Breast epithelium (tissue), 3 donors: ENCODE measurements at regions not wholly inside any gene's neighbourhood (a gene's known extent, or its start where the extent isn't known, plus 50 kb on each side); places are given as distances from the start of the nearest gene placed in this dataset.

ENCODE experiments used
- POLR2AphosphoS5 ChIP-seq, 3 donors: sonication (generic); formaldehyde crosslinking; IDR thresholded peaks; one replicate each; pipeline ENCODE4 v1.6.1; 2017; ENCODE audit warnings: antibody characterized with exemption in 3 of 3
- TF ChIP-seq, protein P1 (sequence below), 3 donors: fragments of 450-650 bp; IDR thresholded peaks; one replicate each; pipeline ENCODE4 v1.5.1; 2016 to 2017; ENCODE audit warnings: antibody characterized with exemption in 3 of 3, mild to moderate bottlenecking in 3 of 3, moderate library complexity in 3 of 3

GRCh38 chr18:73670524-73670923, 477.1 kb downstream of the FBXO15 start:
- TF ChIP-seq, protein P1, sequence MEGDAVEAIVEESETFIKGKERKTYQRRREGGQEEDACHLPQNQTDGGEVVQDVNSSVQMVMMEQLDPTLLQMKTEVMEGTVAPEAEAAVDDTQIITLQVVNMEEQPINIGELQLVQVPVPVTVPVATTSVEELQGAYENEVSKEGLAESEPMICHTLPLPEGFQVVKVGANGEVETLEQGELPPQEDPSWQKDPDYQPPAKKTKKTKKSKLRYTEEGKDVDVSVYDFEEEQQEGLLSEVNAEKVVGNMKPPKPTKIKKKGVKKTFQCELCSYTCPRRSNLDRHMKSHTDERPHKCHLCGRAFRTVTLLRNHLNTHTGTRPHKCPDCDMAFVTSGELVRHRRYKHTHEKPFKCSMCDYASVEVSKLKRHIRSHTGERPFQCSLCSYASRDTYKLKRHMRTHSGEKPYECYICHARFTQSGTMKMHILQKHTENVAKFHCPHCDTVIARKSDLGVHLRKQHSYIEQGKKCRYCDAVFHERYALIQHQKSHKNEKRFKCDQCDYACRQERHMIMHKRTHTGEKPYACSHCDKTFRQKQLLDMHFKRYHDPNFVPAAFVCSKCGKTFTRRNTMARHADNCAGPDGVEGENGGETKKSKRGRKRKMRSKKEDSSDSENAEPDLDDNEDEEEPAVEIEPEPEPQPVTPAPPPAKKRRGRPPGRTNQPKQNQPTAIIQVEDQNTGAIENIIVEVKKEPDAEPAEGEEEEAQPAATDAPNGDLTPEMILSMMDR (IDR thresholded peaks at IDR 0.05), result no peak
- no peak for TF ChIP-seq POLR2AphosphoS5 (IDR thresholded peaks at IDR 0.05)
